Medulla oblongata (tissue), 1 donor: ENCODE measurements at regions not wholly inside any gene's neighbourhood (a gene's known extent, or its start where the extent isn't known, plus 50 kb on each side); places are given as distances from the start of the nearest gene placed in this dataset.
A peak's percentile ranks its signal among the peaks of the same experiment; 100 is the strongest.

Experiments used
- DNase-seq: peaks from one replicate; pipeline ENCODE4 v3.0.0-alpha.2; 2015; ENCODE audit errors: extremely low spot score

GRCh38 chr2:67838205-67838604 lies 224.6 kb downstream of the C1D start:
- DNase-seq = no peak

DNA sequence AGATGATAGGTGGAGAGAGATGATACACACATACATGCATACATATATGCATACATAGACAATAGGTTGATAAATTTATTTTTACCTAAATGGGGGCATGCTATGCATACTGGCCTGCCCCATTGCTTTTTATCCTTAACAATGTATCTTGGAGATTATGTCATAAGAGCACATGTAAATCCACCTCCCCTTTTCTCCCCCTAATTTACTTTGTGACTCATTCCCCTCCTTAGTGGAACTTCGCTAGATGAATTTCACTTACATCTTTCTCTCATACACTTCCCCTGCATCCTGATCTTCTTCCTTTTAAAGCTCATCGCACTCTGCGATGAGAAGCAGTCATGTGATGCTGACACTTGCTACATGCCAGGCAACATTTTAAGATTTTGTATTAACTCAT lies 223.6 kb downstream of the C1D start:
- DNase-seq = no peak

DNA sequence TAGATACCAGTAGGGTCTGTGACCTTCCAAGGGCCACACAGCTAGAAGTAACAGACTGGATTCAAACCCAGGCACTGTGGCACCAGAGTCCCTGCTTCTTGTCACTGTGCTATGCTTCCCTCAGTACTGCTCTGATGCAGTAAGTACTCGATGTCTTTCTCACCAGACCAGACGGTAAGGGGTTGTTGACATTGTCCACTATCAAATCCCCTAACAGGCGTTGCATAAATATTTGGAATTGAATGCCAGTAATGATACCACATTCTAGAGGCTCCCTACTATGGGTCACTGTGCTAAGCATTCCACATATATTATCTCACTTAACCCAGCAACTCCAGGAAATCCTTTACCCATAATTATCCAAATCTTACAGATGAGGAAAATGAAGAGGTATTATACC lies 223.1 kb downstream of the C1D start:
- no peak for DNase-seq

- peak; percentile 66 for DNase-seq
These were observed 222.2 kb downstream of the C1D start for GRCh38 chr2:67840460-67841068.

DNA sequence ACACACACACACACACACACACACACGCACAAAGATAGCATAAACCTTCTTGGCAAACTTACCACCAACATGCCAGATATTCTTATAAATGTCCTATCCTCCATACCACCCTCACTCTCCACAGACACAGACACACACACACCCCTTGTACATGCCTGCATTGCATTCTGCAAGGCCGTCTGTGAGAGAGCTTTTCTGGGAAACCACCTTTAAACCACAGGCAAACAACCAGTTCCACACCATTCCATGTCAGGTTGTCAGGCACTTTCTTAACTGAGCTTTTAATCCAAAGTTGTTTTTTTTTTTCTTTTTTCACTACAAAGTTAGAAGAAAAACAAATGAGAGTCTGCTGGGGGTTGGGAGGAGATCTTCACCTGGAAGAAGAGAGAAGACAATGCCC lies 221.1 kb downstream of the C1D start:
- DNase-seq = no peak

DNA sequence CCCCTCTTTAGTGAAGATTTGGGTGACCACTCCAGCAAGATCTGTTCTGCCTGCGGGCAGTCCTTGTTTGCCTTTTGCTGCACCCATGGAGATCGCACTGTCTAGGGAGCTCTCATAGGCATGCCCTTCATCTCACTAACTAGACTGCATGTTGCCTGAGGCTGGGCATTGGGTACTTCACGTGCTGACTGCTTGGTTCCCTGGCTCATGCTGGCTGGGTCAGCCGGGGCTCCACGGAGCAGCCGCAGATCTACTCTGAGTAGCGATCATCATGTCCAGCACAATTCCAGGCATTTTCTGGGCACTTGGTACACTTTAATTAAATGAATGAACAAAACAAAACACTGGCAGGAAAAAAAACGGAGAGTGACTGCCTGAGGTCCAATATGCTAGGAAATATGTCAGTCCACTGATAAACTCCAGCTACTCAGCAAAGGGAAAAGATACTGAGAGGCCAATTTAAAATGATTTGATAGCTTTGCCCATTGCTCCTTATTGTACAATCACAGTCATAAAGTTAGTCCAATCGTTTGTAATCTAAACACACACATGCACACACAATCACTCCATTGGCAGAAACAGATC lies 220.3 kb downstream of the C1D start:
- DNase-seq = no peak

- no peak for DNase-seq
These were observed 218.7 kb downstream of the C1D start for GRCh38 chr2:67844024-67844540.

DNA sequence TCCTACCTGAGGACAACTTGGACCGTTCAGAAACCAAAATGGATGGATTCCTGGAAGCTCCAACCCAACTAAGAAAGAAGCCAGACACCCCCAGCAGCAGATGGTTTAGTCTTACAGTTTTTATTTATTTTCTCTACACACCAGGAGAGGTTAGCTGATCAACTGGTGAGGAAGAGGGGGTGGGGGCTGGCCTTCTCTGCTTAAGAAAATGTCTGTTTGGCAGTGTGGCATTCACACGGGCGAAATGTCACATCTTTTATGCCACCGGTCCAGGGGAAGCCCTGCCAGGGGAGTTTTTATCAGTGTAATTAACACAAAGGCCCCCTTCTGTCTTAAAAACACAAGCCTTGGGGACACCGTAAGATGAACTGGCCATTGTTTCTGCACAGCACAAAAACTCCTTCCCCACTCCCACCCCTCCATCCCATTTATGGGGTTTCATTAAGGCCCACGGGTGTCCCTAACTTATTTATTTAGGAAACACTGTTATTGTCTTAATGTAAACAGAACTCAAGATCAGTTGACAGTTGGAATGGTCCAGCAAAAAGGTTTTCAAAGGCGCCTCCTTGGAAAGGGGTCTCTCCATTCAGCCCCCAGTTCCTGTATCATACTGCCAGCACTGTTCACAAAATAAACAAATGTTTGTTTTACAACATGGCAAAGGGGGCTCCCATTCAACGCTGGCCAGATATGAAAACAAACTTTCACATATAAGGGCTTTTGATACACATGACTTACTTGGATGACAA lies 217.0 kb downstream of the C1D start:
- DNase-seq = no peak

DNA sequence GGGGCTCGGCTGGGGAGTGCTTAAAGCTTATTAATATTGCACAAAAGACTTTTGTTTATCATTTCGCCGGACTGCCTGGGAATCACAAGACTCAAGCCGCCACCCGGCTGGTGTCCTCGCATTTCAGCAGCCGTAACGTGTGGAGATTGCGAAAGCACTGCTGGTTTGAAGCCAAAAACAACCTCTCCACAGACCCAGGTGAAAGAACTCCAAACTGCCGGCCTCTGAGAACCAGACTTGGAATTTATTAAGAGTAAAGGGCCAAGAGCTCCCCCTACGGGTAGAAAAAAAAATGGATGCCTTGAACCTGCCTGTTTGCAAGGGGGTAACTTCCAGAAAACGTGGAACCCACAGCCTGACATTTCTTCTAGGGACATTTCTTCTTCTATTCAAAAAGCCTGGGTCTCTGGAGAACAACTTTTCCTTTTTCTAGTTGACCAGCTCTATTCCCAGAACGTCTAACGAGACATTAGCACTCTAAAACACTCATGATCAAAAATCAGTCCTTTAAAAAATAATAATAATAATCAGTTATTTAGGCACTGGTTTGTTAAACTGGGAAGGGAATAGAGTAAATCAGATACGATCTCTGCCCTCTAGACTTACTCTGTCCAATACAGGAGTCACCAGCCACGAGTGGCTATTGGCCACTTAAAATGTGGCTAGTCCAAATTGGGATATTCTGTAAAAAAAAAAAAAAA lies 216.3 kb downstream of the C1D start:
- peak; percentile 86 for DNase-seq

GRCh38 chr2:67848551-67849285 lies 214.1 kb downstream of the C1D start:
- peak; percentile 23 for DNase-seq

DNA sequence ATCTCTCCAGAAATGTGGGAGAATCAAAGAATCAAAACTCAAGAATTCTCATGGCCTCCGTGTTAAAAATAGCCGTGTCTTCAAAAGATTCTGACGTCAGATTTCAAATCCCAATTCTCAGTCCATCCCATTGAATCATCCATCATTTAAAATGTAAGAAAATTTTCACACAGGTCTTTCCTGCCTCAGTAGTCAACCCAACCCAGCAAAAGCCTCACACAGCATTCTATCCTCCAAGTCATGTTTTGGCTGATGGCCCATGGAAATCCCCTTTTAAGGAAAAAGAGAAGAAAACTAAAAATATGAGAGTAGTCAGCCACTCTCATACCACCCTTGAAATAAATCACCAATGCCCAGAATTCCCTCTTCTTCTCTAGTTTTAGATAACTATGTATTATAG lies 211.8 kb downstream of the C1D start:
- DNase-seq = no peak

DNA sequence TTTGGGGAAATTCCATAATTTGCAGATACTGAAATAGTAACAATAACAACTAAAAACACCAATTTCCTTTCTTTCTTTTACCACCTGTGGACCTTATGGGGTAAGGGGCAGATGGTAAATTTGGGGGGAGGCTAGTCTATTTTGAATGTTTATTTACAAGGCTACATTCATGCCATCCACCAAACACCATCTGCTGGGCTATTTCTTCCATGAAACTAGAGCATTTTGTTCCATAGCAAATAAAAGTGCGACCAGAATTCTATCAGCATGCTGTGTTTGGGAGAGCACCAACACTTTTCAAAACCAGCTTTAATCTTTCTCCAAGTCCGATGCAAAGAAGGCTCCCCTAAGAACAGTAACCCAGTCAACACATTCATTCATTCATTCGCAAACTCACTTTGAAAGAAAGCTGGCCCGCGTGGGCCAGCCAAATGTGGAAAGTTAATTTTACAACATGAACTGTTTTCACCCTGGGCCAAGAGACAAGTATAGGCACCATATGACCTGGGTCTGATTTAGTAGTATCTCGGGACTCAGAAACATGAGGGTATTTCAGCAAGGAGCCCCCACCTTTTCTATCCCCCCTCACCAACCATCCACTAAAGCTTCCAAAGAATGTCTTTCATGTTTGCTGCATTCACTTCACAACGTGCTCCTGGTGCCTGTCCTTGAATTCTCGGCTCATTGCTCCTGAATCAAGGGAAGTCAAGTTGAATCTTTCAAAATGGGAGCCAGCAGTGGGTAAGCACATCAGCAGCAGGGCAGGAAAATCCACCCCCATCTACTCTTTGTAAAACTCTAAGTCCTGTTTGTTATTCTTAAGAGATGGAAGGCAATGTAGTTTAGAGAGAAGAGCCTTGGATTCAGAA lies 210.6 kb downstream of the C1D start:
- DNase-seq = peak; percentile 14

GRCh38 chr2:67854103-67854743 lies 208.6 kb downstream of the C1D start:
- DNase-seq = no peak

DNA sequence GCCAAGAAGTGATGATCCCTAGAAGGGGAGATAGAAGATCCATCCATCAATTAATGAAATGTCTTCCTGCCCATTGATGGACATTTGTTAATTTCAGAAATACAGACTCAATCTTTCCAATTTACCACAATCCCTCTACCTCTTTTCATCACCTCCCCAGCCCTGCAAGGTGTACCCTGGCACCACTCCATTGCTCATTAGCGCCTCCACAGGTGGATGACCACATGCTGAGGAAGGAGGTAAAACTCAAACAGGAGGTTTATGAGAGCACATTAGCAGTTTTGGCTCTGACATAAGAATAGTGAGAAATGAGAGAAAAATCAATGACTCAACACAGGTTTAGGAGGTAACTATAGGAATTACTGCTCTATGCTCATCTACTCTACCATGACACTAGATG lies 208.0 kb downstream of the C1D start:
- no peak for DNase-seq

DNA sequence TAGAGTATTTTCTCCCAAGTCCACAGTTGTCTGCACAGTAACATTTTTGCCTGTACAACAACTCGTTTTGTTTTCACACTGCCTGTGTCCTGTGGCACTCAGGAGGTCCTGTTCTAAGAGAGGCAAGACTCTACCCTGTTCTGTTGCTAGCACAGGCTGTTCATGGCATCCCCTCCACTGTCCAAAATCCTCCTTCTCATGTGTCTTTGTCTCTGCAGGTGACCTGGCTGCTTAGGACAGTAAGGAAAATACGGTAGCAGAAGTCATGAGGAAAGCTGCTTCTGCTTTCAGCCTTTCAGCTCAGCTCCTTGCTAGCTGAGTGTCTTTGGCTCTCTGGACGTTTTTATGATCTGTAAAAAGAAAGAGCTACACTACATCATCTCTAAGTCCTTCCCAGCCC lies 205.9 kb downstream of the C1D start:
- no peak for DNase-seq

- DNase-seq = no peak
These were observed 205.0 kb downstream of the C1D start for GRCh38 chr2:67857836-67858235.

DNA sequence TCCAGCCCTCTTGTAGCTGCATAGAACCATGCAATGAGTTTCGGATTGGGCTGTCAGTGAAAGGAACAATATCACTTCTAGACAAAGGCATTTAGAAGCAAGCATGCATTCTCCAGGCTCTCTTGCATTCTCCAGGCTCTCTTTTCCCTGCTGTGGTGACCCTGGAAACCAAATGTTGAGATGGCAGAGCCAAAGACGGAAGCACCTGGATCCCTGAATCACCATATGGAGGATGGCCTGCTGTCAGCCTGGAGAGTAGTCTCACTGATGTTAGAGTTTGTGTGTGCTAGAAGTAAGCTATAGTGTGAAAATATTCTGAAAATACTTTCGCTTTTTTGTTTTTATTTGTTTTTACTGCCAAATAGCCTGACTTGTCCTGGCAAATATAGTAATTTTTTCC lies 203.9 kb downstream of the C1D start:
- DNase-seq = no peak

DNA sequence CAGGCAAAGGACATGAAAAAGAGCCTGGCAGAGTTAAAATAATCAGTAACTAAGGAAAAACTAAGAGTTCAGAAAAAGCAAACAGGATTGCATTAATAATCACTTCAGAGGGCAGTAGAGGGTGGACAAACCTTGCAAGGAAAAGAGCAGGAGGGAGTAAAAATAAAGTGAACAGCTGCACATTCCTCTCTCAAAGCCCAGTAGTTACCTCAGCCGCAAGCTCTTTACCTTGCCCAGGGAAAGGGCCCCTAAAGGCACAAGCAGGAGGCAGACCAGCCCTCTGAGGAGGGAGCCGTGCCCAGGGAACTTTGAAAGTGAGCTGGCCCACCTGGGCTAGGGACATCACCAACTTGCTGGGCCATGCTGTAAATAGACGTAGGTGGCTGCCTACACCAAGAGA lies 196.9 kb downstream of the C1D start:
- no peak for DNase-seq

DNA sequence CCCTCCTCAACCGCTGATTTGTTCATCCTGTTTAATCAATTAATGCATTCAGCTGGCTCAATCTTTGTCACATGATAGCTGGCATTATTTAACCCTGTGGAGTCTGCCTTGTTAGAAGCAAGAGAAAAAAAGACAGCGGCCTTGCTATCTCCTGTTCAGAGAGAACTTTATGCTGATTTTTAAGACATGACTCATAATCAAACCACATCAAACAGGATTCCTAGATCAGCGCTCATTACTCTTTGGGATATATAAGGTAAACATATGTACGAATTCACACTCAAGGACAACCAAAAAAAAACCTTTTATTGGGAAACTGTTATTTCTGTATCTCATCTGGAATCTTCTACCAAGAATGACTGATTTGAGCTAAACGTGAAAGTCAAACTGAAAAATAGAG lies 195.1 kb downstream of the C1D start:
- no peak for DNase-seq

DNA sequence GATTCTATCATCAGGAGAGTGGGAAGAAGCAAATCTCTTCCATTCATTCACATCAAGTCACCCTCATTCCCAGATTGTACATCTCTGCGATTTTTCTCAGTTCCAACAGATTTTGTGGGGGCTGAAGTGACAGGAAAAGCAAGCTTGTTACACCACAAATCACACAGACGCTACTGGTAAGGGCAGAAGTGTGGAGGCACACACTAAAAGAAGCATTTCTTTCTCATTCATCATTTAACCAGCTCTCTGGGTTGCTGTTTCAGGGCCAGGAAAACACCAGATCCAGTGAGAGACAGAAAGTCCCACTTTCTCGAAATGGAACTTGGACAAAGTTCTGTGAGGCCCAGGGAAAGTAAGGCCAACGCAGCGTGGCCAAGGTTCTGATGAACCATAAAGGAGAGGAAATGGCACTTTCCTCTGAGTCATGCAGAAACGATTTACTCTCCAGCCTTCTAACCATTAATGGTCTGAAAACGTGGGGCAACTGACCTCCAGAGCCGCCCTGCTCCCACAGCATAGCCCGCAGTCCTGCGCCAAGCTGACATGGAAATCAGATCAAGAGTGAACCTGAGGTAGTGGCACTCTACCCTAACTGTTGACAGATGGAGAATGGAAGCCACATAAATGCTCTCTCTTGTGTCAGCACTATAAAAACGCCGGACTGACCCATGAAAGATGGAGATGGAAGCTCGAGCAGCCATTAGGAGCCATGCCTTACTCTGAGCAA lies 191.0 kb downstream of the C1D start:
- no peak for DNase-seq
